A673 (cell line): ENCODE measurements at regions not wholly inside any gene's neighbourhood (a gene's known extent, or its start where the extent isn't known, plus 50 kb on each side); places are given as distances from the start of the nearest gene placed in this dataset.

Source experiments
- BruUV-seq: library from RNA; stranded (reverse); fragments of 400-500 nt; replicated peaks from 2 replicates; lab custom pipeline; 2021; lab: Mats Ljungman, UMichigan
- CTCF ChIA-PET: fragments of 300-600 bp; sonication (Branson Sonifier 250); formaldehyde crosslinking; loops from one replicate; lab custom pipeline; 2022; ENCODE audit warnings: antibody characterized with exemption; lab: Charles Lee
- POLR2A ChIA-PET: fragments of 300-600 bp; sonication (Branson Sonifier 250); formaldehyde crosslinking; loops from one replicate; lab custom pipeline; 2022; ENCODE audit warnings: antibody characterized with exemption; ENCODE audit not compliant: low non-redundant PET; lab: Charles Lee
- DNase-seq: peaks from one replicate; pipeline ENCODE4 v3.0.0-alpha.2; 2015; ENCODE audit warnings: low spot score
- H3K27ac ChIP-seq: fragments of 200-600 bp; sonication (generic); 2 replicates; pipeline ENCODE4 v1.5.1; 2016; ENCODE audit warnings: mixed run types, low read depth, mild to moderate bottlenecking, mixed read lengths, antibody characterized with exemption, low read length; ENCODE audit not compliant: poor library complexity, severe bottlenecking
- H3K27me3 ChIP-seq: fragments of 200-600 bp; sonication (generic); replicated peaks from 2 replicates; pipeline ENCODE4 v1.6.1; 2017; ENCODE audit warnings: mixed run types, low read depth, mild to moderate bottlenecking, mixed read lengths, antibody characterized with exemption, low read length; ENCODE audit not compliant: insufficient read depth, poor library complexity
- H3K36me3 ChIP-seq: fragments of 200-600 bp; sonication (generic); 2 replicates; pipeline ENCODE4 v1.6.1; 2016; ENCODE audit warnings: mixed run types, mild to moderate bottlenecking, mixed read lengths, antibody characterized with exemption, low read length; ENCODE audit not compliant: insufficient read depth, poor library complexity, severe bottlenecking
- H3K4me1 ChIP-seq: fragments of 200-600 bp; sonication (generic); 2 replicates; pipeline ENCODE4 v1.6.1; 2017; ENCODE audit warnings: mixed run types, mild to moderate bottlenecking, mixed read lengths, antibody characterized with exemption, low read length; ENCODE audit not compliant: insufficient read depth, poor library complexity, severe bottlenecking
- H3K4me3 ChIP-seq: fragments of 200-600 bp; sonication (generic); 2 replicates; pipeline ENCODE4 v1.5.1; 2016; ENCODE audit warnings: low read depth, mixed run types, mild to moderate bottlenecking, mixed read lengths, low read length; ENCODE audit not compliant: poor library complexity, severe bottlenecking
- H3K9me3 ChIP-seq: fragments of 200-600 bp; sonication (generic); 2 replicates; pipeline ENCODE4 v1.6.1; 2016; ENCODE audit warnings: mixed run types, low read depth, mild to moderate bottlenecking, mixed read lengths, antibody characterized with exemption, low read length; ENCODE audit not compliant: poor library complexity, severe bottlenecking
- CTCF ChIP-seq: fragments of 300-800, 200-600 bp; sonication (generic); conservative IDR thresholded peaks from 2 replicates; pipeline ENCODE4 v1.5.1; 2017; ENCODE audit warnings: low read depth, mild to moderate bottlenecking, antibody characterized with exemption, low read length, moderate library complexity, mixed read lengths
- EZH2 ChIP-seq: fragments of 200-600 bp; sonication (generic); IDR thresholded peaks from 2 replicates; pipeline ENCODE4 v1.6.1; 2017; ENCODE audit warnings: borderline replicate concordance, low read depth, mild to moderate bottlenecking, mixed read lengths, antibody characterized with exemption, low read length; ENCODE audit not compliant: poor library complexity, severe bottlenecking
- intact Hi-C: fragments of 100-400 bp; cut with micrococcal nuclease; formaldehyde crosslinking; loops from one replicate; pipeline ENCODE4 v1.10.0; 2022; ENCODE audit not compliant: unreplicated experiment

- H3K4me3 ChIP-seq = no peak overlapping the region
- POLR2A ChIA-PET = no interaction called here
- TF ChIP-seq CTCF (no peak), EZH2 (no peak)
- DNase-seq = no peak
- BruUV-seq = no TSS peak
- no peaks in the 10 kb centered on the region for H3K9me3 ChIP-seq
- H3K27me3 ChIP-seq = no peaks in the 10 kb centered on the region
- no peaks in the 10 kb centered on the region for H3K4me1 ChIP-seq
- CTCF ChIA-PET = no interaction called here
- intact Hi-C loops = no loop called here
- H3K27ac ChIP-seq = no peak overlapping the region
- no peaks in the 10 kb centered on the region for H3K36me3 ChIP-seq
Measured at GRCh38 chr9:86860006-86860405, 87.3 kb downstream of the GAS1 start.

GRCh38 chr9:86859056-86859455, 88.2 kb downstream of the GAS1 start:
- Histone ChIP-seq H3K27ac (no peak overlapping the region), H3K27me3 (no peaks in the 10 kb centered on the region), H3K4me3 (no peak overlapping the region), H3K4me1 (no peaks in the 10 kb centered on the region), H3K9me3 (no peaks in the 10 kb centered on the region), H3K36me3 (no peaks in the 10 kb centered on the region)
- intact Hi-C loops = no loop called here
- DNase-seq = no peak
- TF ChIP-seq EZH2 (no peak), CTCF (no peak)
- POLR2A ChIA-PET = no interaction called here
- BruUV-seq = no TSS peak
- CTCF ChIA-PET = interaction anchor here (0.6 kb wide), 1 partner anchor 66 kb away, joined by 3 read pairs; no protein-coding TSS in a partner anchor

GRCh38 chr9:86858009-86858408, 89.3 kb downstream of the GAS1 start:
- H3K36me3 ChIP-seq = no peaks in the 10 kb centered on the region
- no TSS peak for BruUV-seq
- intact Hi-C loops = no loop called here
- TF ChIP-seq EZH2 (no peak), CTCF (no peak)
- no peaks in the 10 kb centered on the region for H3K4me1 ChIP-seq
- CTCF ChIA-PET = no interaction called here
- no peak overlapping the region for H3K27ac ChIP-seq
- no peak overlapping the region for H3K4me3 ChIP-seq
- no peak for DNase-seq
- H3K9me3 ChIP-seq = no peaks in the 10 kb centered on the region
- POLR2A ChIA-PET = no interaction called here
- no peaks in the 10 kb centered on the region for H3K27me3 ChIP-seq
